GM19438 (cell line): ENCODE measurements at regions not wholly inside any gene's neighbourhood (a gene's known extent, or its start where the extent isn't known, plus 50 kb on each side); places are given as distances from the start of the nearest gene placed in this dataset.
"Not testable (repeated sequence)": the region's sequence is repeated elsewhere in the genome, so short reads cannot be mapped to it uniquely, and the experiment has no call there.

Experiments
- ATAC-seq: cut with Tn5 transposase; IDR thresholded peaks from one replicate; pipeline ENCODE4 v1.9.1; 2021; ENCODE audit warnings: low read depth; ENCODE audit not compliant: unreplicated experiment

GRCh38 chr18:64674694-64675093 lies 525.8 kb upstream of the LINC00305 start:
- ATAC-seq, result no peak

- not testable (repeated sequence) for ATAC-seq
Measured at GRCh38 chr18:64671293-64671692, 522.4 kb upstream of the LINC00305 start.

DNA sequence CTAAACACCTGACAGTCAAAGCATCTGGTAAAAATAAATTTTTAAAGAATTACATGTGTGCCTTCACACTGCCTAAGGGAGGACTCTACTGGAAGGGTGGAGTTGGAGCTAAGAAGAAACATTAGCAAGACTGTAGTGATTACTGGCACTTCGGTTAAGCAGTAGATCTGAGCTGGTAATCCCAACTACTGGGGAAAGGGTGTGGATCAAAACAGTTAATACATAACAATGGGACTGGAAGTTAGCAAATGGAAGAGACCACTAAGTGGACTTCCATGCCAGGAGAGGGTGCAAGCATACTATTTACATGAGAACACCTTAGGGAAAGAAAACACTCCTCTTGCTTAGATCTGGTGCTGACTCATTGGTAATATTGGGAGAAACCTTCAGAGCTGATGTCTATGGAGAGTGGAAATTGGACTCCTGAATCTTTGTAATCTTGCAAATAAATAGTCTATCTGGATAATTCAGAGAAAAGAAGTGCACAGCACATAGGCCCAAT lies 519.6 kb upstream of the LINC00305 start:
- ATAC-seq, result no peak

DNA sequence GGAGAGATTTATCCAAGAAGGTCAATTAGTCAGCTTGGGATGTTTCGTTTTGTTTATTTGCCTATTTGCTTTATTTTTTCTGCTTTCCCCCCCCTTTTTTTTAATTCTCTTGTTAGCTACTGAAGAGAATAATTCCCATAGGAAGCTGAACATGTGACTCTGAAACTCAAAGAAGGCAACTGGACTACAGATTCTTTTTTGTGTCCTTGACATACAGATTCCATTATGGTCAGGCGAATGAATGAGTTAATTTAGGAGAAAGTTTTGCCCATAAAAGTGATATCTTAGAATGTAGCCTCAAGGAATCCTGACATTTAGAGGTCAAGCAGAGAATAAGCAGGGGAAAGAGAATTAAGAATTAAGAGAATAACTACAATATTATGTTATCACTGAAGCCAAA lies 514.2 kb upstream of the LINC00305 start:
- ATAC-seq, result no peak

DNA sequence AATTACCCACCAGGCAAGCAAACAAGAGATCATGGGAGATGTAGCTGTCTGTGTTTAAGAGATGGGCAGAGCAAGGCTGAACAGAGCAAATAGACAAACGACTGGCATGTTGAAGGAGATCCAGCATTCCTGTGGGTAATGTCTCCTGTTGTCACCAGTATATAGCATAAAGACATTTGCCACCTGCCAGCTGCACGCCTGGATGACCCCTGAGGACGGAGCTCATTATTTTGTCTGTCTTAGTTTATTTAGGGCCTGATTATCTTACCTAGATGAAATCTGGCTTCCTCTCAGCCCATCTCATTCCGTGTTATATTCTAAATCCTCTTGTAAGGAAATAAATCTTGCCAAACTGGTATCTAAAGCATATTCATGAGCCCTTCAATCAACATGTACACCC lies 510.3 kb upstream of the LINC00305 start:
- no peak for ATAC-seq

DNA sequence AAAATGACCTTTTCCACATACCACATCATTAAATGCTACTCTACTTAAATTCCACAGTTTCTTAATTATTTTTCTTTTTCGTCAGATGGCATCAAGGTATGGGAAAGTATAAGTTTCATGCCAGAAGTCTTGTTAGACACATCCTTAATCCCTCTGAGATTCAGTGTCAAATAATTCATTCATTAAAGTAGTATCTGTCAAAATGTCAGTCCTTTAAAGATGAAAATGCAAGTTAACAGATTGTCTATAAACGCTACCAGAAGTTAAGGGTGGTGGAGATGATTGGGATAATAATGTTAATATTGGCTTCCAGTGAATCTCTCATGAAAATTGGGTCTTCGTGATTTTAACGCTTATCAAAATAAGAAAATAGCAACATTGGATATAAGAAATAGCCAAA lies 504.2 kb upstream of the LINC00305 start:
- no peak for ATAC-seq

- ATAC-seq, result no peak
Measured at GRCh38 chr18:64650068-64650467, 501.2 kb upstream of the LINC00305 start.

- ATAC-seq, result no peak
Measured at GRCh38 chr18:64645753-64646152, 496.9 kb upstream of the LINC00305 start.

GRCh38 chr18:64639536-64639935 lies 490.6 kb upstream of the LINC00305 start:
- ATAC-seq, result no peak

- ATAC-seq, result no peak
Measured at GRCh38 chr18:64620971-64621560, 472.2 kb upstream of the LINC00305 start.

- no peak for ATAC-seq
Measured at GRCh38 chr18:64618390-64618789, 469.5 kb upstream of the LINC00305 start.

GRCh38 chr18:64615021-64615420 lies 466.1 kb upstream of the LINC00305 start:
- no peak for ATAC-seq

GRCh38 chr18:64614446-64614845 lies 465.6 kb upstream of the LINC00305 start:
- no peak for ATAC-seq

- no peak for ATAC-seq
Measured at GRCh38 chr18:64592246-64592645, 443.4 kb upstream of the LINC00305 start.

DNA sequence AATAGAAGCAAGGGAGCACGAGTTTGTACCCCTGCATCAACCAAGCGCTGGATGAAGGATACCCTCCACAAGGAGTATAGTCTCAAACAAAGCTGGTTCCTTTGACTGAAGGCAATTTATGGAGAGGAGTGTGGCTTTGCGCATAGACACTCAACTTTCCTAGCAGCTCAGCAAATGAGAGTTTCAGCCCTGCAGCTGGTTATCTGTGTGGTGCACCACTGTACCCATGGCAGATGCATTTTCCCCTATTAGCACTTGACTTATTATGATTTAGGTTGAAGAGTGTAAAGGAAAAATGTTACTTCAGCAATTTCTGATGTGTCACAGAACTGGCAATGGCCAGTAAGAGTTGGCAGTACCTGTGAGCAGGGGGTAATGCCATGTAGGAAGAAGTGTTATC lies 440.1 kb upstream of the LINC00305 start:
- ATAC-seq, result no peak

DNA sequence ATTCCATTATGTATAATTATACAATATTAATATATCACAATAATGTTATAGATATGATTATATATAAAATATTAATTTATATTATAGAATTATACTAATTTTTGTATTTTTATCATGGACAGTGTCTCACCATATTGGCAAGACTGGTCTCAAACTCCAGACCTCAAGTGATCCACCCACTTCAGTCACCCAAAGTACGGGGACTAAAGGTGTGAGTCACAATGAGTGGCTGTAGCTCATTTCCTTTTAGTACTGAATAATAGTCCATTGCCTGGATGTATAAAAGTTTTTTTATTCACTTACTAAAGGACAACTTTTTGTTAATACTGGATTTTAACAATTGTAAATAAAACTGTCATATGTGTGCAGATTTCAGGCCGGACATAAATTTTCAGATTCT lies 417.6 kb upstream of the LINC00305 start:
- no peak for ATAC-seq

DNA sequence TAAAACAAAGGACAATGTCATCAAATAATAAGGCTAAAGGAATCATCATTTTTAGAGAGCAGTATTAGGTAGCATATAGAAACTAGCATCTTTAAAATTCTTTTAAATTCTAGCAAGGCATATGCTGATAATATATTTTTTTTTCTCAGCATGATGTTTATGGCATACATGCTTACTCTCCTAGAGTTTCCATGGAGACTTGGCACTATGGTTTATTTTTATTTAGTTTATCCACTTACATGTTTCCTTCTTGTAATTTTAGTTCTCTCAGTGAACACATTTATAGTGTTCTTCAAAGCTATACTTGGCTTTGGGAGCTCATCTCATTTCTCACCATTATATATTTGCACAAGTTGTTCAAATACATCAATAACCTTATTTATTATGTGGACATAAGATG lies 413.8 kb upstream of the LINC00305 start:
- no peak for ATAC-seq

GRCh38 chr18:64546451-64546850 lies 397.6 kb upstream of the LINC00305 start:
- no peak for ATAC-seq

- ATAC-seq, result no peak
Measured at GRCh38 chr18:64539847-64540246, 391.0 kb upstream of the LINC00305 start.

DNA sequence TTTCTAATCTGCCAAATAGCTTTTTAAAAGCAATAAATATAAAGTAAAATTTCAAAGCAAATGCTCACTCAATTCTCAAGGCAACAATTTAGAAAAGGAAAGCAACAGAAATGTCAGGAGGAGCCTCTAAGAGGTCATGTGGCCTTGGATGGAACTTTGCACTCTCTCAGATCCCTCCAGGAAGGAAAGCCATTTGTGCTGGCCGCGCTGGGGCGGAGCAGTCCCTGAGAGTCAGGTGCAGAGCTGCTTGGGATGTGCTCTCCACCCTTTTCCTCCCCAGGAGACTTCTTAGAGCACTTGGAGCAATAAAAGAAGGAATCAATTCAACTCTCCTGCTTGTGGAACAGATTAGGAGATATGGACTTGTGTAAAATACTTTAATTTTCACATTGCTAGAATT lies 379.8 kb upstream of the LINC00305 start:
- ATAC-seq, result no peak

DNA sequence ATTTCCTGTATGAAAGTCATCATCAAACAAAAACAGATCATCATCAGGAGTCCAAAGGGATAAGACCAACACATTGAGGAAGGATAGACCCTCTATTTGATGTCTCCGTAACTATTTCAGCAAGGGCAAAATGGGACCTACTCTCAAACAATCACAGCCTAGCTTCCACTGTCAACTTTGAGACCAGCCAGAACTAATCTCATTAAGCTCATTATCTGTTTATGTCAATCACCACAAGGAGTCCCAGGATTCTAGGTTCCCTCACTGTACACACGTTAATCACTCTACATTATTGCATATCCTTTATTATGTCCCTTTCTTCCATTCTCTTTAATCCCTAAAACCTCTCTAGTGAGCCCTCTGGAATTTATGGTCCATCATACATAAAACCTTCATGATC lies 370.3 kb upstream of the LINC00305 start:
- no peak for ATAC-seq

- ATAC-seq, result no peak
Measured at GRCh38 chr18:64518191-64518590, 369.3 kb upstream of the LINC00305 start.

- no peak for ATAC-seq
Measured at GRCh38 chr18:64513401-64513800, 364.5 kb upstream of the LINC00305 start.
